IMR-90 (cell line): ENCODE measurements at regions not wholly inside any gene's neighbourhood (a gene's known extent, or its start where the extent isn't known, plus 50 kb on each side); places are given as distances from the start of the nearest gene placed in this dataset.

Experiments used
- ATAC-seq: fragments of 200-7000 bp; cut with Tn5 transposase; 2 replicates; pipeline ENCODE4 v1.9.1; 2020; ENCODE audit warnings: low read depth, mild to moderate bottlenecking, moderate library complexity
- BruUV-seq: library from RNA; stranded (reverse); fragments of 400-500 nt; replicated peaks from 2 replicates; lab custom pipeline; 2021; lab: Mats Ljungman, UMichigan
- CTCF ChIA-PET: fragments of 300-600 bp; formaldehyde crosslinking; extraction: SDS; loops from one replicate; lab custom pipeline; 2021; ENCODE audit warnings: antibody characterized with exemption; lab: Yijun Ruan, JAX
- POLR2A ChIA-PET: fragments of 300-600 bp; sonication (Branson Sonifier 250); formaldehyde crosslinking; loops from one replicate; lab custom pipeline; 2022; ENCODE audit warnings: antibody characterized with exemption; ENCODE audit not compliant: unreplicated experiment; lab: Charles Lee
- DNase-seq: peaks from one replicate; pipeline ENCODE4 v3.0.0; 2013
- H2AFZ ChIP-seq: replicated peaks from 2 replicates; pipeline ENCODE3; 2013; ENCODE audit warnings: low read length, mild to moderate bottlenecking; ENCODE audit not compliant: poor library complexity
- H2AK5ac ChIP-seq: 2 replicates; pipeline ENCODE4 v1.6.1; 2013; ENCODE audit warnings: low read depth, low read length, inconsistent platforms
- H2AK9ac ChIP-seq: replicated peaks from 2 replicates; pipeline ENCODE3; 2013; ENCODE audit warnings: mild to moderate bottlenecking, low read depth, low read length, moderate library complexity; ENCODE audit not compliant: poor library complexity
- H2BK120ac ChIP-seq: 2 replicates; pipeline ENCODE4 v1.6.1; 2013; ENCODE audit warnings: low read depth, low read length, inconsistent platforms
- H2BK15ac ChIP-seq: 3 replicates; pipeline ENCODE4 v1.6.1; 2013; ENCODE audit warnings: low read depth, low read length, inconsistent platforms
- H2BK20ac ChIP-seq: 2 replicates; pipeline ENCODE4 v1.6.1; 2013; ENCODE audit warnings: low read depth, mild to moderate bottlenecking, inconsistent platforms, low read length, moderate library complexity
- H2BK5ac ChIP-seq: 2 replicates; pipeline ENCODE4 v1.6.1; 2013; ENCODE audit warnings: mild to moderate bottlenecking, low read depth, low read length, inconsistent platforms; ENCODE audit not compliant: poor library complexity, severe bottlenecking
- H3K14ac ChIP-seq: replicated peaks from 2 replicates; pipeline ENCODE4 v1.6.1; 2013; ENCODE audit warnings: low read depth, low read length, inconsistent platforms
- H3K18ac ChIP-seq: 2 replicates; pipeline ENCODE4 v1.6.1; 2013; ENCODE audit warnings: low read depth, low read length, control low read depth
- H3K23ac ChIP-seq: 2 replicates; pipeline ENCODE4 v1.6.1; 2013; ENCODE audit warnings: low read depth, low read length, inconsistent platforms
- H3K27ac ChIP-seq: 2 replicates; pipeline ENCODE4 v1.5.1; 2013; ENCODE audit warnings: mild to moderate bottlenecking, control low read depth, low read length; ENCODE audit not compliant: insufficient read depth
- H3K27me3 ChIP-seq: 2 replicates; pipeline ENCODE4 v1.6.1; 2013; ENCODE audit warnings: low read length; ENCODE audit not compliant: control insufficient read depth, insufficient read depth
- H3K36me3 ChIP-seq: 2 replicates; pipeline ENCODE4 v1.6.1; 2013; ENCODE audit warnings: low read length, mixed read lengths; ENCODE audit not compliant: control insufficient read depth, insufficient read depth
- H3K4ac ChIP-seq: 2 replicates; pipeline ENCODE4 v1.6.1; 2013; ENCODE audit warnings: low read depth, low read length, inconsistent platforms
- H3K4me1 ChIP-seq: 2 replicates; pipeline ENCODE4 v1.6.1; 2013; ENCODE audit warnings: low read length, mixed read lengths; ENCODE audit not compliant: control insufficient read depth, insufficient read depth
- H3K4me2 ChIP-seq: 2 replicates; pipeline ENCODE4 v1.6.1; 2013; ENCODE audit warnings: low read depth, mild to moderate bottlenecking, control low read depth, low read length, moderate library complexity
- H3K4me3 ChIP-seq: 2 replicates; pipeline ENCODE4 v1.5.1; 2013; ENCODE audit warnings: low read depth, mild to moderate bottlenecking, control low read depth, low read length, moderate library complexity; ENCODE audit not compliant: insufficient read depth
- H3K56ac ChIP-seq: 2 replicates; pipeline ENCODE4 v1.6.1; 2013; ENCODE audit warnings: low read length, inconsistent platforms; ENCODE audit not compliant: insufficient read depth; ENCODE audit errors: extremely low read depth
- H3K79me1 ChIP-seq, 2 experiments: 2 replicates each; pipeline ENCODE4 v1.6.1; 2013; ENCODE audit warnings: low read length in 2 of 2, inconsistent platforms in 1 of 2, low read depth in 1 of 2
- H3K9ac ChIP-seq: 2 replicates; pipeline ENCODE4 v1.6.1; 2013; ENCODE audit warnings: low read depth, low read length, control low read depth
- H3K9me1 ChIP-seq: 2 replicates; pipeline ENCODE4 v1.6.1; 2013; ENCODE audit warnings: low read length, inconsistent platforms; ENCODE audit not compliant: insufficient read depth
- H3K9me3 ChIP-seq: 2 replicates; pipeline ENCODE4 v1.6.1; 2013; ENCODE audit warnings: low read length; ENCODE audit not compliant: control insufficient read depth, insufficient read depth
- H4K20me1 ChIP-seq: 2 replicates; pipeline ENCODE4 v1.6.1; 2013; ENCODE audit warnings: low read length, inconsistent platforms; ENCODE audit not compliant: insufficient read depth
- H4K5ac ChIP-seq: 2 replicates; pipeline ENCODE4 v1.6.1; 2013; ENCODE audit warnings: mild to moderate bottlenecking, low read depth, low read length, control low read depth
- H4K8ac ChIP-seq, 2 experiments: 2 replicates each; pipeline ENCODE4 v1.6.1; 2013; ENCODE audit warnings: low read depth in 2 of 2, low read length in 2 of 2, control low read depth in 1 of 2, inconsistent platforms in 1 of 2
- H4K91ac ChIP-seq: 2 replicates; pipeline ENCODE4 v1.6.1; 2013; ENCODE audit warnings: low read depth, low read length, inconsistent platforms; ENCODE audit not compliant: insufficient read depth
- CEBPB ChIP-seq: IDR thresholded peaks from 2 replicates; pipeline ENCODE4 v1.6.1; 2012; ENCODE audit warnings: low read depth, low read length, improper control_type of control experiment
- MXI1 ChIP-seq: IDR thresholded peaks from 2 replicates; pipeline ENCODE4 v1.6.1; 2012; ENCODE audit warnings: low read depth, mild to moderate bottlenecking, low read length, moderate library complexity, borderline replicate concordance
- RCOR1 ChIP-seq: IDR thresholded peaks from 2 replicates; pipeline ENCODE4 v1.6.1; 2012; ENCODE audit warnings: mild to moderate bottlenecking, low read length, improper control_type of control experiment; ENCODE audit not compliant: insufficient replicate concordance
- USF2 ChIP-seq: fragments of 150-350 bp; IDR thresholded peaks from 2 replicates; pipeline ENCODE4 v1.6.1; 2017; ENCODE audit warnings: mild to moderate bottlenecking, antibody characterized with exemption, low read length, low read depth
- WGBS, 2 experiments: methylation state at CpG; one replicate each; pipeline versions ENCODE4 v1.1.5 to v1.1.7; 2013; ENCODE audit warnings: missing lambda C conversion rate in 2 of 2; ENCODE audit not compliant: insufficient read length in 1 of 2; ENCODE audit errors: extremely low coverage in 2 of 2; 5-methylcytosine and 5-hydroxymethylcytosine counted together
- dilution Hi-C: fragments of 300-500 bp; cut with HindIII; formaldehyde crosslinking; loops from one replicate; pipeline ENCODE4 v1.14.3; 2018; ENCODE audit warnings: low sequenced_read_pairs; ENCODE audit not compliant: unreplicated experiment
- in situ Hi-C: fragments of 300-500 bp; cut with MboI; formaldehyde crosslinking; loops from 3 replicates; pipeline ENCODE4 v1.14.3; 2019; ENCODE audit warnings: low sequenced_read_pairs, inconsistent platforms, mixed read lengths
- intact Hi-C: fragments of 100-400 bp; cut with micrococcal nuclease; formaldehyde crosslinking; loops from 2 replicates; pipeline ENCODE4 v1.10.0; 2022

GRCh38 chr2:60127191-60127590 lies 426.3 kb downstream of the BCL11A start:
- Histone ChIP-seq H3K4ac (no peak overlapping the region), H3K27ac (no peak overlapping the region), H3K9ac (no peak overlapping the region), H2AK5ac (no peak overlapping the region), H2BK5ac (no peak overlapping the region), H3K18ac (no peak overlapping the region), H3K4me2 (no peak overlapping the region), H3K9me1 (no peaks in the 10 kb centered on the region), H3K9me3 (no peaks in the 10 kb centered on the region), H2BK120ac (no peak overlapping the region), H2AK9ac (no peak overlapping the region), H3K14ac (no peak overlapping the region), H3K79me1 (no peaks in the 10 kb centered on the region), H2AFZ (no peak overlapping the region), H3K36me3 (no peaks in the 10 kb centered on the region), H3K27me3 (no peaks in the 10 kb centered on the region), H4K8ac (no peak overlapping the region), H3K23ac (no peak overlapping the region), H4K20me1 (no peaks in the 10 kb centered on the region), H3K56ac (no peak overlapping the region), H2BK15ac (no peak overlapping the region), H4K5ac (no peak overlapping the region), H4K91ac (no peak overlapping the region), H2BK20ac (no peak overlapping the region), H3K4me1 (no peaks in the 10 kb centered on the region), H3K4me3 (no peak overlapping the region)
- no peak for ATAC-seq
- POLR2A ChIA-PET: no interaction called here
- no peak for DNase-seq
- BruUV-seq: no TSS peak
- no peak for TF ChIP-seq USF2
- no peak for TF ChIP-seq RCOR1
- no peak for TF ChIP-seq MXI1
- peak; percentile 17; the same call in 1 of the 2 replicates for TF ChIP-seq CEBPB
- in situ Hi-C loops (no loop called here), intact Hi-C loops (no loop called here), dilution Hi-C loops (no loop called here)
- CTCF ChIA-PET: interaction anchor here (0.7 kb wide), 1 partner anchor 14 kb away, joined by 3 read pairs; no protein-coding TSS in a partner anchor
- WGBS, 2 experiments: no CpG with 5 or more reads among the region's 2 CpGs
